GM23248 (cell line): ENCODE measurements at regions not wholly inside any gene's neighbourhood (a gene's known extent, or its start where the extent isn't known, plus 50 kb on each side); places are given as distances from the start of the nearest gene placed in this dataset.

Experiments
- EZH2 ChIP-seq: fragments of 200-600 bp; sonication (generic); IDR thresholded peaks from 2 replicates; pipeline ENCODE4 v1.6.1; 2018; ENCODE audit warnings: antibody characterized with exemption, mild to moderate bottlenecking; ENCODE audit not compliant: insufficient read depth, poor library complexity, severe bottlenecking
- EZH2phosphoT487 ChIP-seq: fragments of 200-600 bp; sonication (generic); IDR thresholded peaks from 2 replicates; pipeline ENCODE4 v1.6.1; 2018; ENCODE audit warnings: antibody characterized with exemption, moderate library complexity, mild to moderate bottlenecking, low read depth; ENCODE audit not compliant: insufficient read depth

DNA sequence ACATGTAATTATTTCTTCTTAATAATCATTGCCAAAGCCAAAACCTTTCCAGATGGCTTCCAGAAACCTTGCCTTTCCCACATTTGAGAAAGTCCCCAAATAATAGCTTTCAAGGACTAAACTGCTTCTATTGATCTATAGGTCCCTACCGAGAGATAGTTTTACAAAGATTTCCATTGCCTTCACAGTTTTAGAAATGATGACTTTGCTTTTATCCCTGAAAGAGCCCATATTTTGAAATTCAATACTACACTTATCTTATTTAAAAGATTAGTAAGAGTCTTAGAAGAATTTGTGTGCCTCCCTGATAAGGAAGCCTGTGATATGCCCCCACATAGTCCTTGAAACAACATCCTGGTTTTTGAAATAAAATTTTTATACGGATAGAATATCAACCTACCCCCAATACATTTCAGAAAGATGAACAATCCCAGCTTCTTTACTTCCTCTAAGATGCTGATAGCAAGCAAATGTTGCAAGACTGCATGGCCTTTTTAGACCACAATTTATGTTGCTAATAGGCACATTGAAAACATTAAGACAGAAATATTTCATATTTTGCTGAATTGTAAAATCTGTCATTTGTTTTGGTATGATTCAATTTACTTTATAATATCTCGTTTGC lies 146.3 kb downstream of the TMCO5A start:
- TF ChIP-seq EZH2phosphoT487 (no peak), EZH2 (no peak)
